ENCODE measurements at regions not wholly inside any gene's neighbourhood (a gene's known extent, or its start where the extent isn't known, plus 50 kb on each side); places are given as distances from the start of the nearest gene placed in this dataset.

GRCh38 chr7:156125841-156126730 lies 313.8 kb upstream of the SHH start:
- DNase-seq (ENCODE audit: low read depth, low spot score), result no peak
- TF ChIP-seq CTCF (IDR thresholded peaks at IDR 0.05; ENCODE audit: low read depth, low read length), result no peak
- in situ Hi-C loops (cut with HindIII; ENCODE audit: low sequenced_read_pairs), result no loop called here
- no peak overlapping the region for H3K4me3 ChIP-seq (ENCODE audit: low read depth, low read length)

- DNase-seq (ENCODE audit: low read depth, low spot score), result no peak
- TF ChIP-seq CTCF (IDR thresholded peaks at IDR 0.05; ENCODE audit: low read depth, low read length), result no peak
- no peak overlapping the region for H3K4me3 ChIP-seq (ENCODE audit: low read depth, low read length)
- in situ Hi-C loops (cut with HindIII; ENCODE audit: low sequenced_read_pairs), result no loop called here
Measured at GRCh38 chr7:156124356-156124755, 312.1 kb upstream of the SHH start.

GRCh38 chr7:156123362-156123761 lies 311.1 kb upstream of the SHH start:
- H3K4me3 ChIP-seq (ENCODE audit: low read depth, low read length), result no peak overlapping the region
- no peak for DNase-seq (ENCODE audit: low read depth, low spot score)
- TF ChIP-seq CTCF (IDR thresholded peaks at IDR 0.05; ENCODE audit: low read depth, low read length), result no peak
- in situ Hi-C loops (cut with HindIII; ENCODE audit: low sequenced_read_pairs), result no loop called here

GRCh38 chr7:156122752-156123354 lies 310.6 kb upstream of the SHH start:
- no peak overlapping the region for H3K4me3 ChIP-seq (ENCODE audit: low read depth, low read length)
- TF ChIP-seq CTCF (IDR thresholded peaks at IDR 0.05; ENCODE audit: low read depth, low read length), result no peak
- DNase-seq (ENCODE audit: low read depth, low spot score), result no peak

DNA sequence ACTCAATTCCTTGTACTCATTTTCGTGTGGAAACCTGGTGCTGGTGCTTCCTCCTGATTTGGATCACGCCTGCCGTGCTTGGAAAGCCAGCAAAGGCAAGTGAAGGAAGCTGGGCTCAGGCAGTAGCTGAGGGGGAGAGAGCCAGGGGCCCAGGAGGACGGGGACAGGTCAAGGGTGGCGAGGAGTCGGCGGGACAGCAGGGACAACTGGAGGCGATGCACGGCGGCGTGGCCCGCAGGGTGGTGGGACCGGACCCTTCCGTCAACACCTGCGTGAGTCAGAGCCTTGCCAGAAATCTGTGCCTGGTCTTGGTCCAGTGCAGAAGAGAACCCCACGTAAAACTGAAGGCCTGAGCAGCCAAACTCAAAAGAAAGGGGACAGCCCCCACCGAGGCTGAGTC lies 309.7 kb upstream of the SHH start:
- DNase-seq (ENCODE audit: low read depth, low spot score), result no peak
- no peak for TF ChIP-seq CTCF (IDR thresholded peaks at IDR 0.05; ENCODE audit: low read depth, low read length)
- in situ Hi-C loops (cut with HindIII; ENCODE audit: low sequenced_read_pairs), result no loop called here
- H3K4me3 ChIP-seq (ENCODE audit: low read depth, low read length), result no peak overlapping the region

More at GRCh38 chr7:156122752-156123354, 310.6 kb upstream of the SHH start:
- in situ Hi-C loops (cut with HindIII; ENCODE audit: low sequenced_read_pairs), result no loop called here

GRCh38 chr7:156121434-156121833 lies 309.2 kb upstream of the SHH start:
- DNase-seq (ENCODE audit: low read depth, low spot score), result no peak
- in situ Hi-C loops (cut with HindIII; ENCODE audit: low sequenced_read_pairs), result no loop called here
- no peak overlapping the region for H3K4me3 ChIP-seq (ENCODE audit: low read depth, low read length)
- TF ChIP-seq CTCF (IDR thresholded peaks at IDR 0.05; ENCODE audit: low read depth, low read length), result no peak
